GM18520 (cell line): ENCODE measurements at regions not wholly inside any gene's neighbourhood (a gene's known extent, or its start where the extent isn't known, plus 50 kb on each side); places are given as distances from the start of the nearest gene placed in this dataset.

ENCODE experiments used
- ATAC-seq: cut with Tn5 transposase; IDR thresholded peaks from one replicate; pipeline ENCODE4 v1.9.1; 2021; ENCODE audit not compliant: unreplicated experiment

DNA sequence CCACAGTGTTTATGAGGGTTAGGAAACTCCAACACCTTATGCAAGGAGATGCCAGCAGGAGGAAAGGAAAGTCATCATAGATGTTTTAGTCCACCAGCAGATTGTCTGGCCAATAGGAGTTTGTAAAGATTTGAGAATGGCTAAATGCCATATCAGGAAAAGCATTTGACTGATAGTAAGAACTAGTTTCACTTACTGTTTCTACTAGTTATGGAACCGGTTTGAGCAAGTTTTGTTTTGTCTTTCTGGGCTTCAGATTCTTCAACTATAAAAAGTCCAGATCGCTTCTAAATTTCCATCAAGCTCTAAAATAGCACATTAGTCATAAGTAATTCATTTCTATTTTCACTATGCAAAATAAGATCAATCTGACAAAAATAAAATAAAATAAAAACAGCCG is 254.8 kb upstream of the TMCO5A start:
- ATAC-seq: no peak

DNA sequence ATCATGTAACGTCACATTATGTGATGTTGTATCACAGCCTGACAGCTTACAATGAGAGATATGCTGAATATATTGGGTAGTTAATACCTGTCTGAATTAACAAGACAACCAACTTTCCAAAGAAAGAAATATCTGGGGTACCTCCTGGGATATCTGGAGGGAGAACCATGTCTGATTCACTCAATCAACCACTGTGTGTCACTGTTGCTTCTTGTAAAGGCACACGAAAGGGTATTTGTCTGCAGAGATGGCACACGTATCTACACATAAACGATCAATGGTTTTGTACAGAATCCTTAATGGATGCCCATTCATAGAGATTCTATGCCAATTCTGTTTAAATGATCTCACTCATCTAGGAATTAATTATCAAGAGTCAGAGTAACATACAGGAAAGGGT is 252.1 kb upstream of the TMCO5A start:
- no peak for ATAC-seq

- no peak for ATAC-seq
Measured at GRCh38 chr15:37691911-37692310, 242.5 kb upstream of the TMCO5A start.

DNA sequence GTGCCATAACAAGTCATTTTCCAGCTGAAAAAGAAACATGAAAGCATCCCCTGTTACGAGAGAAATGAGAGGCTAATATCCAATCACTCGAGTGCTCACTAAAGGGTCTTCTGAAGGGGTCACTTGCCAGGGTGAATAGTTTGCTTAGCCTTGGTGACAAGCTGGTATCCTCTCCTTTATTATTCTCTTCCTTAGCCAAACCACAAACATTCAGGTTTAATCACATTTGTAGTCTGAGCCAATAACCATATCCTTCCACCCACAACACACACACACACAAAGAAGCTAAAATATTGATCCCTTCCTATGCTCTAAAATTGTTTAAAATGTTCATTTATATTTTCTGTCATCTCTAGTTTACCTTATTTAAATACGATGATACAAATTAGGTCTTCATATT is 240.5 kb upstream of the TMCO5A start:
- ATAC-seq: no peak

- ATAC-seq: no peak
Measured at GRCh38 chr15:37695719-37696118, 238.7 kb upstream of the TMCO5A start.

- ATAC-seq: no peak
Measured at GRCh38 chr15:37698679-37699078, 235.8 kb upstream of the TMCO5A start.

DNA sequence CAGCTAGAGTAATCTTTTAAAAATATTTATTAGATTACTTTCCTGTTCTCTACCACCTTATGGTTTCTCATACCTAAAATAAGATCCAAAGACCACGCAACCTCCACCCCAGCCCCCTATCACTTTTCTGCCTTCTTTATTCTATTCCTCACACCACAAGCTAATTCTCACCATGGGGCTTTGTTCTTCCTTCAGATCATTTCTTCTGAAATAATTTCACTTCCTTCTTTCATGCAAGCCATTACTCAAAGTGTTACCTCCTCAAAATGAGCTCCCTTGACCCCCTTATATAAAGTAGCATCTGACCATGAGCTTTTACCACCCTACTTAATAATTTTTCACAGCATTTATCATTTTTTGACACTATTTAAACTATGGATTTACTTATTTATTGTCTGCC is 233.2 kb upstream of the TMCO5A start:
- ATAC-seq: no peak

GRCh38 chr15:37709669-37710068 is 224.8 kb upstream of the TMCO5A start:
- no peak for ATAC-seq

DNA sequence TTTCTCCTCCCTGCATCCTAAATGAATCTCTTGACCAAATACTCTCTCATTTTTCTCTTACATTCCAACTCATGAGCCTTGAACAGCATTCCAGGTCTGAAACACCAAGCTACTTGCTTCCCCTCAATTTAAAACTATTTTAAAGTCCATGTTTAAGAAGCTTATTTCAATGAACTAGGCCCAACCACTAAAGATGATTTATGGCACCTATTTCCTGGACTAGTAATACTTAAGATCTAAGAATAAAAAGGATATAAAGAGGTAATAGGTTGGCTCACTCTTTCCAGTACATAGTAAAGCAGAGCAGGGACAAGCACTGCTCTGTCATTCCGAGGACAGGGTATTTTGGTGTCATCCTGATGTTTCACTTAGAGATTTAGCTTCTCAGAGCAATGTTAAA is 219.3 kb upstream of the TMCO5A start:
- no peak for ATAC-seq

DNA sequence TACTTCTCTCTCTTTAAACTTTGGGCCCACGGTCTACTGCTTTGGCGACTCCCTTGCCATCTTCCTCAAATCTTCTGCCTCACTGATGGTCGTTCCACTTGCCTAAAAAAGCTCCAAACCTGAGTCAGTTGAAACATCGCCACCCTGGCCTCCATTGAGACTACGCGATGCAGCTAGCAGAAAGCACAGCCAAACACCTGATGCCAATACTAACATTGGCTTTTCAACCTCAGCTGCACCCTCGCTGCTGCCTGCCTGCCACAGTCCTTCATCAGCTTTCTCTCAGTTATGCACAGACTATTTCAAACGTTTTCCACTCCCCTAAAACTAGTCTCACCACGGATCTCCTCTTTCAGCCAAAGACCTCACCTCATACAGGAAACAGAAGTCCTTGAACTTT is 214.2 kb upstream of the TMCO5A start:
- ATAC-seq: no peak

GRCh38 chr15:37731146-37731746 is 203.2 kb upstream of the TMCO5A start:
- no peak for ATAC-seq

DNA sequence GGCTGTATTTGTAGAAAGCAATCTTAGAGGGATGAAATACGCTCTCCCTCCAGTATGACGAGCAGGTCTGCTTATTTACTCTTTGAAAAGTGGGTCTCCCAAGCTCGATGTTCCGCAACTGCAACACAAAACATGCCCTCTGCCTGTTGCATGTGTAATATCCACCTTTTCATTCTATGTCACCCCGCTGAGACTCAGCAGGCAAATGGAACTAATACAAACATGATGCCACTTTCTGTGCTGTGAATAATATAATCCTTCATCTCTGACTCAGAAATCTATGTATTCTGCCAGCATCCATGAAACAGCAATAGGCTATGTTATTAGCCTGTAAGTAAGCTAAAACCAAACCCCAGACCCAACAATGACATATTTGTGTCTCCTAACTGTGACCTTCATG is 200.8 kb upstream of the TMCO5A start:
- ATAC-seq: no peak

- ATAC-seq: no peak
Measured at GRCh38 chr15:37740623-37741141, 193.8 kb upstream of the TMCO5A start.

DNA sequence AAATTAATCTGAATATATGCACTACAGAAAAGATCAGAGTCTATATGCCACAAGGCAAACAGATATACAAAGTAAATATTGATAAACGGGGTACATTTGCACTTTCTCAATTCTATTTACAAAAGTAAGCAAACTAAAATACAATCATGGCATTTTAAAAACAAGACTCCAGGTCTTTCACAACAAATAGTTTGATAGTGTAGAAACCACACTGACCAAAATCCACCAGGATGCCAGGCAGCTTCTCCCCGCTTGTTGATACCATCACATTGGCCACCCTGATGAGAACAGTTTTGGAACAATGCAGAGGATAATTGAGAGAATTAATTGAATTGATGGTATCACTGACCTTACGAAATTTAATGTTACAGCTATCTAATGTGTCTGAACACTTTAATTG is 190.6 kb upstream of the TMCO5A start:
- ATAC-seq: no peak

DNA sequence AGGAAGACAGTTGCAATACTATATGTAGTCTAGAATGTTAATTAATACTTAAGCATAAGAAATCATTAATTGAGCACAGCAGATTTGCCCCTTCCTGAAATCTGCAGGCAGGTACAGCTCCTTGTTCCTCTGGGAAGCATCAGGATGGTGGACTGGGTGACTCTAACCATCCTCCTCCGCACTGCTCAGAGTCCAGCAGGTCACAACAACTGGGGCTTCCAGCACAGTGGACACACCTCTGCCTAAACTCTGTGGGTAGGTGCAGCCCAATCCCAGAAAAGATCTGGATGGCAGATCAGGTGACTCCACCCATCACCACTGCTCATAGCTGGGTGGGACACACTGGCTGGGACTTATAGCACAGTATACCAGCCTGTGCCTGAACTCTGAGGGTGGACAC is 189.9 kb upstream of the TMCO5A start:
- no peak for ATAC-seq

DNA sequence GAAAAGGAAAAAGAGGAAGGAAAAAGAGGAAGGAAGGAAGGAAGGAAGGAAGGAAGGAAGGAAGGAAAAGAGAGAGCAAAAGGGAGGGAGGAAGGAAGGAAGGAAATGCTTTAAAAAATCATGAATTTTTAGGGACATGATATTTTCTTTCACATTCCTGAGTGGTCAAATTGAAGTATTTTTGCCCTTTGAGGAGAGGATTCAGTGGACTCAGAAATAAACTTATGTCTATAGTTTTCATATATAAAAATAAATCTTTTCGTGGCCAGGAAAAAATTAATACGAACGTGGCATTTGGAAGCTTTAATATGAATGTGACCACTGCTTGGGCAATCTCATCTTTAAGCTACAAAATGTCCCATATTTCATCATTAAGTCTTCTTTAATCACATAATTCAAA is 183.0 kb upstream of the TMCO5A start:
- no peak for ATAC-seq

DNA sequence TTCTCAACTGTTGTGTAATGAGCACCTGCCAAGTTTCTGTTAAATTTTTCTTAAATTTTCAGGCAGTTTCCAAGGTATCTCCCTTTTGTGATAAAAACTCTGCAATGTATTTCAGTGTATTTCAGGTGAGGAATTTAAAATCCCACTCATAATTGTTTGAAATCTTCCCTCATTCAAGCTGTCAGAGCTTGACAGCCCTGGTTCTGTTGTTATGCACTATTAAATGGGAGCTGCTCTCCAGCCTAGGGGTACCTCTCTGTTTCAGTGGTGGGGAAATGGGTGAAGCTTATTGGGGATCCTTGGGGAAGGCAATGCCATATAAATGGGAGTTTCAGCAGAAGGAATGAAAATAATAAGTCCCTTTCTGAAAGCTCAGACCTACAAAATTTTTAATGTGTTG is 178.0 kb upstream of the TMCO5A start:
- no peak for ATAC-seq

- no peak for ATAC-seq
Measured at GRCh38 chr15:37758412-37758811, 176.0 kb upstream of the TMCO5A start.

- peak; percentile 39 for ATAC-seq
Measured at GRCh38 chr15:37764733-37765191, 169.7 kb upstream of the TMCO5A start.

GRCh38 chr15:37765786-37766185 is 168.7 kb upstream of the TMCO5A start:
- ATAC-seq: no peak

DNA sequence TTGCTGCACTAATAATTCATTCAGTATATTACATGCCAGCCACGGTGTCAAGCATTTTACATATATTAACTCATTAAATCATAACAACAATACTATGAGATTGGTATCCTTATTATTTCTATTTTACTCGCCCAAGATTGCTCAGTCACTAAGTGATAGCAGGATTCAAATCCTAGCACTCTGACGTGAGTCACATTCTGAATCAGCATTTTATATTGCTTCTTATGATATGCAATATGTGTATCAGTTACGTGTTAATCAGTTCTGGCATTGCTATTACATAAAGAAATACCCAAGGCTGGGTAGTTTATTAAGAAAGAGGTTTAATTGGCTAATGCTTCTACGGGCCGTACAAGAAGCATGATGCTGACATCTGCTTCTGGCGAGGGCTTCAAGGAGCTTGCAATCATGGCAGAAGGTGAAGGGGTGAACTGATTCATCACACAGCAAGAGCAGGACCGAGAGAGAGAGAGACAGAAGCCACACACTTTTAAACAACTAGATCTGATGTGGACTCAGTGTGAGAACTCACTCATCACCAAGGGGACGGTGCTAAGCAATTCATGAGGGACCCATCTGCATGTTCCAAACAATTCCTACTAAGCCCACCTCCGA is 166.5 kb upstream of the TMCO5A start:
- ATAC-seq: no peak

GRCh38 chr15:37771465-37771864 is 163.0 kb upstream of the TMCO5A start:
- no peak for ATAC-seq
